H1 (cell line): ENCODE measurements at regions not wholly inside any gene's neighbourhood (a gene's known extent, or its start where the extent isn't known, plus 50 kb on each side); places are given as distances from the start of the nearest gene placed in this dataset.

Source experiments
- CTCF ChIA-PET: fragments of 300-600 bp; sonication (Branson Sonifier 250); formaldehyde crosslinking; loops from one replicate; lab custom pipeline; 2021; ENCODE audit not compliant: partially characterized antibody; lab: Charles Lee
- POLR2A ChIA-PET: fragments of 300-600 bp; sonication (Branson Sonifier 250); formaldehyde crosslinking; loops from one replicate; lab custom pipeline; 2021; ENCODE audit warnings: inconsistent platforms; ENCODE audit not compliant: partially characterized antibody; lab: Charles Lee
- DNase-seq, 2 experiments: peaks; one replicate each; pipeline versions ENCODE4 v3.0.0 to v3.0.0-alpha.2; 2010 to 2022; ENCODE audit warnings: low spot score in 2 of 2, low read depth in 1 of 2, mixed read lengths in 1 of 2
- FAIRE-seq: peaks from 2 replicates; lab custom pipeline; 2011; peaks lifted over from hg19 to GRCh38; lab: Jason Lieb, UNC
- H2AFZ ChIP-seq: 2 replicates; pipeline ENCODE4 v1.8.1; 2012; ENCODE audit warnings: low read length, inconsistent platforms
- H2AK5ac ChIP-seq: 2 replicates; pipeline ENCODE4 v1.6.1; 2013; ENCODE audit warnings: low read depth, low read length
- H2BK120ac ChIP-seq: replicated peaks from 2 replicates; pipeline ENCODE3; 2013; ENCODE audit warnings: low read depth, low read length, inconsistent platforms
- H2BK12ac ChIP-seq: 2 replicates; pipeline ENCODE4 v1.6.1; 2013; ENCODE audit warnings: low read depth, low read length
- H2BK15ac ChIP-seq: 2 replicates; pipeline ENCODE4 v1.6.1; 2013; ENCODE audit warnings: low read length
- H2BK20ac ChIP-seq: 2 replicates; pipeline ENCODE4 v1.6.1; 2013; ENCODE audit warnings: low read length
- H2BK5ac ChIP-seq: 2 replicates; pipeline ENCODE4 v1.6.1; 2013; ENCODE audit warnings: low read depth, low read length
- H3K14ac ChIP-seq: 2 replicates; pipeline ENCODE4 v1.6.1; 2013; ENCODE audit warnings: inconsistent platforms; ENCODE audit not compliant: insufficient read length
- H3K18ac ChIP-seq: 2 replicates; pipeline ENCODE4 v1.6.1; 2013; ENCODE audit warnings: low read length; ENCODE audit errors: extremely low read depth
- H3K23ac ChIP-seq: 2 replicates; pipeline ENCODE4 v1.6.1; 2013; ENCODE audit warnings: inconsistent platforms; ENCODE audit not compliant: insufficient read length
- H3K23me2 ChIP-seq: 2 replicates; pipeline ENCODE4 v1.6.1; 2013; ENCODE audit warnings: low read depth, low read length
- H3K27ac ChIP-seq: 2 replicates; pipeline ENCODE4 v1.6.1; 2011; ENCODE audit warnings: low read depth, low read length, inconsistent platforms
- H3K27me3 ChIP-seq, 4 experiments: replicated peaks in 1 of 4; 1 replicate in 1 of 4; 2 replicates in 3 of 4; pipeline versions ENCODE4 v1.6.1 to v1.8.1; 2011 to 2013; ENCODE audit warnings: low read length in 3 of 4, mild to moderate bottlenecking in 3 of 4, inconsistent platforms in 2 of 4, mixed read lengths in 2 of 4, moderate library complexity in 1 of 4; ENCODE audit not compliant: control insufficient read depth in 3 of 4, insufficient read depth in 3 of 4; ENCODE audit errors: extremely low read depth in 1 of 4
- H3K36me3 ChIP-seq, 4 experiments: 2 replicates each; pipeline versions ENCODE4 v1.6.1 to v1.8.1; 2011 to 2013; ENCODE audit warnings: mild to moderate bottlenecking in 4 of 4, low read length in 3 of 4, moderate library complexity in 2 of 4, control low read depth in 1 of 4, inconsistent platforms in 1 of 4; ENCODE audit not compliant: insufficient read depth in 4 of 4, control insufficient read depth in 2 of 4
- H3K4ac ChIP-seq: replicated peaks from 2 replicates; pipeline ENCODE3; 2013; ENCODE audit warnings: low read length, low read depth, mixed read lengths, inconsistent platforms; ENCODE audit not compliant: insufficient read length
- H3K4me1 ChIP-seq, 4 experiments: replicated peaks in 1 of 4; 1 replicate in 1 of 4; 2 replicates in 3 of 4; pipeline versions ENCODE4 v1.6.1 to v1.8.1; 2011 to 2013; ENCODE audit warnings: low read length in 3 of 4, inconsistent platforms in 2 of 4, mixed read lengths in 1 of 4; ENCODE audit not compliant: insufficient read depth in 4 of 4, control insufficient read depth in 3 of 4
- H3K4me2 ChIP-seq, 2 experiments: 2 replicates each; pipeline versions ENCODE4 v1.6.1 to v1.8.1; 2011 to 2013; ENCODE audit warnings: low read depth in 2 of 2, low read length in 2 of 2, control low read depth in 1 of 2, inconsistent platforms in 1 of 2, mild to moderate bottlenecking in 1 of 2; ENCODE audit not compliant: insufficient read depth in 1 of 2
- H3K4me3 ChIP-seq, 4 experiments: fragments of 200-600, 300-600 bp in 1 of 4; sonication (generic), shearing (Covaris generic), sonication (Bioruptor Twin) in 1 of 4; 2 replicates each; pipeline versions ENCODE4 v1.5.1 to v1.8.1; 2011 to 2016; ENCODE audit warnings: low read length in 4 of 4, low read depth in 3 of 4, control low read depth in 2 of 4, inconsistent platforms in 2 of 4, mild to moderate bottlenecking in 2 of 4, mixed read lengths in 1 of 4, moderate library complexity in 1 of 4; ENCODE audit not compliant: insufficient read depth in 2 of 4; ENCODE audit errors: extremely low read depth in 1 of 4
- H3K56ac ChIP-seq: replicated peaks from 2 replicates; pipeline ENCODE3; 2013; ENCODE audit warnings: low read depth, mild to moderate bottlenecking, mixed read lengths, low read length, inconsistent platforms; ENCODE audit not compliant: insufficient read length
- H3K79me1 ChIP-seq: 2 replicates; pipeline ENCODE4 v1.6.1; 2013; ENCODE audit warnings: low read depth, low read length, control low read depth
- H3K79me2 ChIP-seq, 2 experiments: 2 replicates each; pipeline versions ENCODE4 v1.6.1 to v1.8.1; 2012 to 2013; ENCODE audit warnings: low read length in 2 of 2, mild to moderate bottlenecking in 2 of 2, inconsistent platforms in 1 of 2; ENCODE audit not compliant: insufficient read depth in 2 of 2, control insufficient read depth in 1 of 2
- H3K9ac ChIP-seq, 4 experiments: replicated peaks in 1 of 4; 1 replicate in 1 of 4; 2 replicates in 3 of 4; pipeline versions ENCODE4 v1.6.1 to v1.8.1; 2011 to 2013; ENCODE audit warnings: low read depth in 3 of 4, low read length in 3 of 4, control low read depth in 2 of 4, mild to moderate bottlenecking in 2 of 4, moderate library complexity in 2 of 4, inconsistent platforms in 1 of 4; ENCODE audit errors: extremely low read depth in 1 of 4
- H3K9me3 ChIP-seq, 2 experiments: 2 replicates each; pipeline versions ENCODE4 v1.6.1 to v1.8.1; 2012 to 2013; ENCODE audit warnings: mild to moderate bottlenecking in 2 of 2, moderate library complexity in 2 of 2, control low read depth in 1 of 2, inconsistent platforms in 1 of 2, low read depth in 1 of 2, low read length in 1 of 2, mixed read lengths in 1 of 2; ENCODE audit not compliant: insufficient read depth in 2 of 2
- H4K20me1 ChIP-seq, 2 experiments: replicated peaks in 1 of 2; 2 replicates each; pipeline versions ENCODE3 to v1.8.1; 2011 to 2013; ENCODE audit warnings: inconsistent platforms in 2 of 2, low read length in 2 of 2, mild to moderate bottlenecking in 1 of 2; ENCODE audit not compliant: insufficient read depth in 2 of 2, control insufficient read depth in 1 of 2
- H4K5ac ChIP-seq: 2 replicates; pipeline ENCODE4 v1.6.1; 2013; ENCODE audit warnings: low read length, low read depth, mixed read lengths, inconsistent platforms; ENCODE audit not compliant: insufficient read length
- H4K8ac ChIP-seq: 2 replicates; pipeline ENCODE4 v1.8.0; 2013; ENCODE audit warnings: mild to moderate bottlenecking, moderate library complexity, low read length, inconsistent platforms; ENCODE audit not compliant: insufficient read depth; ENCODE audit errors: extremely low read depth
- H4K91ac ChIP-seq: replicated peaks from 2 replicates; pipeline ENCODE3; 2013; ENCODE audit warnings: low read length, mixed read lengths, inconsistent platforms; ENCODE audit not compliant: insufficient read length
- EP300 ChIP-seq, 2 experiments: IDR thresholded peaks; 1 replicate in 1 of 2; 2 replicates in 1 of 2; pipeline ENCODE4 v1.6.1; 2011 to 2012; ENCODE audit warnings: low read depth in 2 of 2, low read length in 2 of 2, mild to moderate bottlenecking in 2 of 2, borderline replicate concordance in 1 of 2, inconsistent platforms in 1 of 2, moderate library complexity in 1 of 2
- WGBS, 2 experiments: shearing (Covaris generic) in 1 of 2; methylation state at CpG; one replicate each; pipeline versions ENCODE4 v1.1.6 to v1.1.7; 2013 to 2015; ENCODE audit warnings: low lambda C conversion rate in 2 of 2, mixed read lengths in 2 of 2, inconsistent platforms in 1 of 2, low coverage in 1 of 2, missing lambda C conversion rate in 1 of 2; ENCODE audit not compliant: insufficient replicate concordance in 2 of 2, insufficient coverage in 1 of 2, insufficient read length in 1 of 2; ENCODE audit errors: extremely low coverage in 1 of 2, missing lambda C conversion rate in 1 of 2; 5-methylcytosine and 5-hydroxymethylcytosine counted together

DNA sequence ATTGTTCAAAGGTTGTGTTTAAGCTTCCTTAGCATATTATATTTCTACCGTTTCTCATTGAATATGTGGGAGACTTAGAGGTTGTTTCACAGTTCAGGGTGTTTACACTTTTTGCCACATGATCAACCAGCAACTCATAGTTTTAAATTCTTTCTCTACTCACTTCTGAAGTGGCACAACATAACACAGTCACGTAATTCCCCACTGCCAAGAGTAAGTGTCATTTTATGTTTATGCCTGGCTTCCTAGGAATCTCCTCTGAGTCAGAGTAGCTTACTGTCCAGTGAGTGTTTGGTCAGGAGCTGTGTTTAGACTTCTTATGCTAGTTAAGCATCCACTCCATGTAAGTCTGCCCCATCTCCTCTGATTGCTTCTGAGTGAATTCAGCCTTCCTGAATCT lies 520.8 kb upstream of the KIRREL3 start:
- DNase-seq (no peak), FAIRE-seq (no peak)
- no peak overlapping the region for H3K18ac ChIP-seq
- no peak for TF ChIP-seq EP300 (IDR thresholded peaks at IDR 0.05; ENCODE audit: borderline replicate concordance in 1 of 2, low read depth in 2 of 2, low read length in 2 of 2)
- H4K20me1 ChIP-seq: no peaks in the 10 kb centered on the region
- no peak overlapping the region for H3K4ac ChIP-seq
- peak overlapping the region; percentile 76 for H2AFZ ChIP-seq
- no peak overlapping the region for H2BK20ac ChIP-seq
- no peak overlapping the region for H2BK15ac ChIP-seq
- no peak overlapping the region for H3K14ac ChIP-seq
- H2BK120ac ChIP-seq: no peak overlapping the region
- H2BK12ac ChIP-seq: no peak overlapping the region
- H3K23me2 ChIP-seq: no peaks in the 10 kb centered on the region
- H4K5ac ChIP-seq: no peak overlapping the region
- H3K4me3 ChIP-seq: no peak overlapping the region
- no peaks in the 10 kb centered on the region for H3K27me3 ChIP-seq
- no peak overlapping the region for H2AK5ac ChIP-seq
- POLR2A ChIA-PET: no interaction called here
- no peak overlapping the region for H3K23ac ChIP-seq
- CTCF ChIA-PET: interaction anchor here (1.2 kb wide), 1 partner anchor 27 kb away, joined by 6 read pairs; no protein-coding TSS in a partner anchor
- no peak overlapping the region for H3K9ac ChIP-seq
- H3K56ac ChIP-seq: no peak overlapping the region
- H3K9me3 ChIP-seq: no peaks in the 10 kb centered on the region
- no peak overlapping the region for H3K4me2 ChIP-seq
- H4K8ac ChIP-seq: no peak overlapping the region
- H3K79me1 ChIP-seq: no peaks in the 10 kb centered on the region
- no peaks in the 10 kb centered on the region for H3K36me3 ChIP-seq
- H3K27ac ChIP-seq: no peak overlapping the region
- no peak overlapping the region for H2BK5ac ChIP-seq
- 90% methylated on average over 2 of the region's 2 CpGs; no CpG with 5 or more reads in 1 of the 2 experiments for WGBS, 2 experiments
- H3K79me2 ChIP-seq: no peaks in the 10 kb centered on the region
- H3K4me1 ChIP-seq: no peaks in the 10 kb centered on the region
- no peak overlapping the region for H4K91ac ChIP-seq
